ENCODE measurements at regions not wholly inside any gene's neighbourhood (a gene's known extent, or its start where the extent isn't known, plus 50 kb on each side); places are given as distances from the start of the nearest gene placed in this dataset.

GRCh38 chr13:34777089-34777913, 164.8 kb upstream of the NBEA start:
- no peak for DNase-seq

GRCh38 chr13:34777914-34778303, 164.2 kb upstream of the NBEA start:
- no peak for DNase-seq

GRCh38 chr13:34779171-34779570, 162.9 kb upstream of the NBEA start:
- no peak for DNase-seq

GRCh38 chr13:34793301-34793700, 148.8 kb upstream of the NBEA start:
- DNase-seq, result no peak

GRCh38 chr13:34803756-34804155, 138.3 kb upstream of the NBEA start:
- no peak for DNase-seq

- DNase-seq, result no peak
Observed at GRCh38 chr13:34805347-34805746, 136.7 kb upstream of the NBEA start.

GRCh38 chr13:34808649-34809048, 133.4 kb upstream of the NBEA start:
- no peak for DNase-seq

- DNase-seq, result no peak
Observed at GRCh38 chr13:34810996-34811395, 131.1 kb upstream of the NBEA start.

- no peak for DNase-seq
Observed at GRCh38 chr13:34815526-34815925, 126.5 kb upstream of the NBEA start.

- DNase-seq, result no peak
Observed at GRCh38 chr13:34816245-34816884, 125.7 kb upstream of the NBEA start.

- DNase-seq, result no peak
Observed at GRCh38 chr13:34816908-34817665, 125.0 kb upstream of the NBEA start.

GRCh38 chr13:34822650-34823049, 119.4 kb upstream of the NBEA start:
- no peak for DNase-seq

- no peak for DNase-seq
Observed at GRCh38 chr13:34826432-34826831, 115.6 kb upstream of the NBEA start.

- peak; percentile 43 for DNase-seq
Observed at GRCh38 chr13:34833562-34834182, 108.4 kb upstream of the NBEA start.

GRCh38 chr13:34842466-34842865, 99.6 kb upstream of the NBEA start:
- no peak for DNase-seq

GRCh38 chr13:34847766-34848165, 94.3 kb upstream of the NBEA start:
- DNase-seq, result peak; percentile 21

GRCh38 chr13:34849406-34849805, 92.7 kb upstream of the NBEA start:
- no peak for DNase-seq

GRCh38 chr13:34853161-34853560, 88.9 kb upstream of the NBEA start:
- no peak for DNase-seq

GRCh38 chr13:34857558-34858325, 84.3 kb upstream of the NBEA start:
- DNase-seq, result peak; percentile 21

GRCh38 chr13:34862311-34862710, 79.8 kb upstream of the NBEA start:
- no peak for DNase-seq

GRCh38 chr13:34862716-34863115, 79.4 kb upstream of the NBEA start:
- DNase-seq, result no peak

- no peak for DNase-seq
Observed at GRCh38 chr13:34863360-34864135, 78.5 kb upstream of the NBEA start.

Measured in NCI-H146 (cell line).